ENCODE measurements at regions not wholly inside any gene's neighbourhood (a gene's known extent, or its start where the extent isn't known, plus 50 kb on each side); places are given as distances from the start of the nearest gene placed in this dataset.

DNA sequence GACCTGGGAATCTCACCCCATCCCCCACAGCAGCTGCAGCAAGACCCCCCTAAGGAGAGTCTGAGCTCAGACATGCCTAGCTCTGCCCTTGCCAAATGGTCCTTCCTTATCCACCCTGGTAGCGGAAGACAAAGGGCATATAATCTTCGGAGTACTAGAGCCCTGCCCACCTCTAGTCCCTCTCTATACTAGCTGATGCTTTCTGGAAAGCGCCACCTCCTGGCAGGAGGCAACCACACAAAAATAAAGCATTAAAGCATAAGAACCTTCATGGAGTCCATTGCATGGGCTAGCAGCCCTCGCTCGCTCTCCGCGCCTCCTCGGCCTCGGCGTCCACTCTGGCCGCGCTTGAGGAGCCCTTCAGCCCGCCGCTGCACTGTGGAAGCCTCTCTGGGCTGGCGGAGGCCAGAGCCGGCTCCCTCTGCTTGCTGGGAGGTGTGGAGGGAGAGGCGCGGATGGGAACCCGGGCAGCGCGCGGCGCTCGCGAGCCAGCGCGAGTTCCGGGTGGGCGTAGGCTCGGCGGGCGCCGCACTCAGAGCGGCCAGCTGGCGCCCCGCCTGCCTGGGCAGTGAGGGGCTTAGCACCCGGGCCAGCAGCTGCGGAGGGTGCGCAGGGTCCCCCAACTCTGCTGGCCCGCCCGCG lies 941.2 kb downstream of the SUCLG1 start:
- DNase-seq, result no peak

DNA sequence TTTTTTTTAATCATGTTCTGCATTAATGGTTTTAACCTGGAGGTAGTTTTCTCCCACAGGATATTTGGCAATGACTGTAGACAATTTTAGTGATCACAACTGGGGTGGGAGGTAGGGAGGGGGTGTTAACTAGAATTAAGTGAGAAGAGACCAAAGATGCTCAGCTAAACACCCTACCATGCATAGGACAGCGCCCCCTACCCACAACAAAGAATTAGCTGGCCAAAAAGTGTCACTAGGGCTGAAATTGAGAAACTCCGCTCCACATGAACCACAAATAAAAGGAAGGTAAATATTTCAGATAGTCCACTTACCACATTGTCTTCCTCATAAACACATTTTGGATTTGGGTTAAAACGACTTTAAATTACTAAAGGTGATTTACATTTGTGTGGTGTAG lies 942.6 kb downstream of the SUCLG1 start:
- no peak for DNase-seq

DNA sequence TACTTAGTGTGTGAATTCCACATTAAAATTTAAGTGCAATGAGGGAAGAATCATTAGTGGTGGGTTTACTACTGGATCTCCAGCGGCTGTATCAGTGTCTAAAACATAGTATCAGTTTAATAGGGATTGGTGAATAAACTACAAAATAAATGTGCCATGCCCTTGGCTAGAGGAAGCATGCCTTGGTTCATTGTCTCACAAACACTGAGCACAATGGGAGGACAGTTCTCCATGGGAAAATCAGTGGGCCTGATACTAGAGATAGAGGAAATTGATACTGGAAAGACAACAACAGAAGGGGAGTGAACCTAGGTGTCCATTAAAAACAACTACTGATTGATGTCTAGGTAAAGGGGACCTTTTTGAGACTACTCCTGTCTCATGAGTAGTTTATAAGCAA lies 971.6 kb downstream of the SUCLG1 start:
- no peak for DNase-seq

DNA sequence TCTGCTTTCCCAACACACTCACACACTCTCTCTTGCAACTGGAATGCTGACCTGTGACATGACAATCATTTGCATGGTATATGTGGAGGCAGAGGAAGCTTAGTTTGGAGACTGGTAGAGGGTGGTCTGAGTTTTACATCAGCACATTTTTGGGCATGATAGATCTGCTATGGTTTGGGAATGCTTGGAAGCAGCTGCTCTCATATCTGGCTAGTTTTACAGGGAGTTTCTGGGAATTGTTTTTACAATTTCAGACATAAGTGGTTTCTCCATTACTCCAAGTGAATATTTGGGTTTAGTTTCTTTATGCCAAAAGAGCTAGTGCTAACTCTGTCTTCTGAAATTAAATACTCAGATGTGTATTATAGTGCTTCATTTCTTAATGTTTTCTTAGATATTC lies 977.6 kb downstream of the SUCLG1 start:
- DNase-seq, result no peak

DNA sequence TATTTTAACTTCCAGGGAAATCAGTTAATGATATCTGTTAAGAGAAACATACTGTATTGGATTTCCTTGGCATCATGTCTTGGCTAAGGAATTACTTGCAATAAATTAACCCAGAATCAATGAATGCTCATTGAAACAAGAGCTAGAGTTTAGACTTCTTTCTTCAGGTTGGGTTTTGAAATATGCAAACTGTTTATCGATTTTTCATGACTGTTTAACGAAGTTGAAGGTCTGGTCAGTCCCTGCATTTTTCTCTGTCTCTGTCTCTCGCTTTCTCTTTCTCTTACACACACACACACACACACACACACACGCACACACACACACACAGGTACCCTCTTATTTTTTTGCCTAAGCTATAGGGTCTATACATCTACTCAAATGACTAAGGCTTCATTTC lies 981.0 kb downstream of the SUCLG1 start:
- no peak for DNase-seq

DNA sequence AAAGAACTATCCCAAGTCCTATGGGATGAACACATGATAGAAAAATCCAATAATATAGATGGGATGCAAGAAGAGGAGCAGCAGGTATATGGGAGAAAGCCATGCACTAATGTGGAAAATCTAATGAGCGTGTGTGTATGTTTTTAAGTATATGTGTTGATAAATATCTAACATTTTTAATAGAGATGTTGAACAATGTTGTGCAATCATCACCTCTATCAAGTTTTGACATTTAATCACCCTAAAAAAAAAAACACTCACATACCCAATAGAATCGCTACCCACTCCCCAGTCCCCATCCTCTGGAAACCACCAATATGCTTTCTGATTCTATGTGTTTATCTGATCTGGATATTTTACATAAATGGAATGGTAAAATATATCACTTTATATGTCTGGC lies 983.7 kb downstream of the SUCLG1 start:
- DNase-seq, result no peak

DNA sequence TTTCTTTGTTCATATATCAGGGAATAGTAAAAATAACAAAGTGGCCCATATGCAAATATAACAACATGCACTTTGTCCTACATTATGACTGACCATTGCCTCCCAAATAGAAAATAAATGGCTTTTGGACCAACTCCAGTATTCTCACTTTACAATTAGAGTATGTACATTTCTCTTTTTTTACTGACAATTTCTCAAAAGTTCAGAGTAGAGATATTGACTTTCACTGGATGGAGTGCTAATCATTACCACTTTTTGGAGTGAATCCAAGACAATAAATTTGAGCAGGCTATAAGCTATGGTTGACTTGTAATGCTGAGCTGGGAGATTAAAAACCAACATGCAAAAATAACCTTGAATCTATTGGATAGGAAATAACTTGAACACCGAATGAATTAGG lies 987.4 kb downstream of the SUCLG1 start:
- no peak for DNase-seq

DNA sequence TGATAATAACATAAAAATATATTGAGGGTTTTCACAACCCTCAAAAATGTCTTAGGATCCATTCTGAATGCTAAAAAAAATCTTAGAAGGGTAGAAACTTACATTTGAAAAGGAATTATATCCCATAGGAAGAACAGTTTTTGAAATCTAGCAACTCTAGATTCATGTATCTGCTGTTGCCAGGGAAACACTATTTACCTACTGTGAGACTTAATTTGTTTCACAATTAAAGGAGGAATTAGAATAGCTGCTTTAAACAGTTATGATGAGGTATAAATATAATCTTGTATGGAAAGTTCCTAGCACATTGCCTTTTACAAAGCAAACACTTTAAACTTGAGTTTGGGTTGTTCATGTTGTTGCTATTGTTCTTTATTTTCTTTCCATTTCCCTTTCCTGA lies 988.2 kb downstream of the SUCLG1 start:
- no peak for DNase-seq

DNA sequence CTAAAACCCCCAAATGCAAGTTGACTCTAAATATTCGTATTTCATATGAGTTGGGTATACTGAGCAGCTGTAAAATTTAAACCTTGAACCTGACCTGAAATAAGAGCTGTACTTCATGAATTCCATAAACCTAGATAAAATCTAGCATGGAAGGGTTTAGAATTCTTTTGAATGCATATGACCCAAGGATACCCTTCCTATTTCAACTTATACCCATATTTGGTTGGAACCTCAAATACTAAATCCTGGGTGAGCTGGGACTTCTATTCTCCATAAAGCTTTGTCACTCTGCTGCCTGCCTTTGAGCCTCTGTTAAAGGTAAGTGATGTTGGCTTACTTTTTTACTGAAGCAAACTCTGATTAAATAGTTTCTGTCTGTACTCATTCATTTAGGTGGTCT lies 994.6 kb downstream of the SUCLG1 start:
- no peak for DNase-seq

DNA sequence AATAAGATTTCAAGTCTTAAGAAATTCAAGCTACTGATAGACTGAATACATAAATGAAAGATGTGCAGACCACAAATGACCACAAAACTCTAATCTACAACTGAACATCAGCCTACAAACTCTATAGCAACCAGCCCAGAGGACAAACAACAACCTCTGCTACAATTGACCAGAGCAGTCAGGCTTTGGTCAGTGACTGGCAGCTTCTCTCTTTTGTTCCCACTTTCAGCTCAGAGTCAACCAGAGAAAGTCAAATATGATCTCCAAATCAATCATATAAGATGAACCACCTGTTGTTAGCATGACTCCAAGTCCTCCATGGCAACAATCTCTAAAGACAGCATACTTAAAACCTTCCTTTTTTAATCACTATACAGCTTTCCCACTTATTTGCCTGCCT lies 996.2 kb downstream of the SUCLG1 start:
- no peak for DNase-seq

DNA sequence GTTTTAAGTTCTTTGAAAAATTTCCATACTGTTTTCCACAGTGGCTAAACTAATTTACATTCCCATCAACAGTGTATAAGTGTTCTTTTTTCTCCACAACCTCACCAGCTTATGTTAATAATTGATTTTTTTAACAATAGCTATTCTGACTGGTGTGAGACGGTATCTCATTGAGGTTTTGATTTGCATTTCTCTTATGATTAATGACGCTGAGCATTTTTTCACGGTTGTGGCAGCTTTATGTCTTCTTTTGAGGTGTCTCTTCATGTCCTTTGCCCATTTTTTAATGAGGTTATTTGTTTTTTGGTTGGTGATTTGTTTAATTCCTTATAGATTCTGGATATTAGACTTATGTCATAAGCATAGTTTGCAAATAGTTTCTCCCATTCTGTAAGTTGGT lies 997.9 kb downstream of the SUCLG1 start:
- DNase-seq, result no peak

DNA sequence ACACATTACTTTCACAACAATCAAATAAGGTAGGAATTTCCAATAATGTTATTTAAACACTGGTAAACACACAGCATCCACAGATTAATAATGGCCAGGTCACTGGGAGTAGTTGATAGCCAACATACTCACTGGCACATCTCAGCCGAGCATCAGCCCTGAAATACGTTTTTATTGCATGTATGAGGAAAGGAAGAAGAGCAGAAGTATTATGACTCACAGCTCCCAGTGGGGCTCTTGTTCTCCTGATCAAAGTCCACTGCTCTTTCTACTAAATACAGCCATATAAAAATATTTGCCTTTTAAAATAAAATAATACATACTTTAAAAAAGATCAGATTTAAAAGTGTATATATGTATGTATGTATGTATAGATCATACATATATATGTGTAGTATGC lies 999.6 kb downstream of the SUCLG1 start:
- no peak for DNase-seq

DNA sequence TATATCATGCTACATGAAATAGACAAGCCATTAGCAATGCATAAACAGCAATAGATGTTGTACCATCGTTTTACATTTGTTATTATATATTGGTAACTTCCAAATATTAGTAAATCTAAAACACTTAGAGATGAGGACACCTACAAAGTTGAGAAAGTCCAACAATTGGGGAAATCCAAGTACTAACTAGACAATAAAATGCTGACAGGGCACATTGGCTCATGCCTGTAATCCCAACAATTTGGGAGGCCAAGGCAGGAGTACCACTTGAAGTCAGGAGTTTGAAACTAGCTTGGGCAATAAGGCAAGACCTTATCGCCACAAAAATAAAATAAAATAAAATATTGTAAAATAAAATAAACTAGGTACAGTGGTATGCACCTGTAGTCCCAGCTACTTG lies 1023.1 kb downstream of the SUCLG1 start:
- DNase-seq, result no peak

DNA sequence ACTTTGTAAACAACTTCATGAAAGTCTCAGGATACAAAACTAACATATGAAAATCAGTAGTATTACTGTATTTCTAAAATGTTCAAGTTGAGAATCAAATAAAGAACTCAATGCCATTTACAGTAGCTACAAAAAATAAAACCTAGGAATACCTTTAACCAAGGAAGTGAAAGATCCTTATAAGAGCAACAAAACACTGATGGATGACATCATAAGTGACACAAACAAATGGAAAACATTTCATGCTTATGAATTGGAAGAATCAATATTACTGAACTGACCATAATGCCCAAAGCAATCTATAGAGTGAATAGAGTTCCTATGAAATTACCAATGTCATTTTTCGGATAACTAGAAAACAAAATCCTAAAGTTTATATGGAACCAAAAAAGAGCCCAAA lies 1038.1 kb downstream of the SUCLG1 start:
- no peak for DNase-seq

DNA sequence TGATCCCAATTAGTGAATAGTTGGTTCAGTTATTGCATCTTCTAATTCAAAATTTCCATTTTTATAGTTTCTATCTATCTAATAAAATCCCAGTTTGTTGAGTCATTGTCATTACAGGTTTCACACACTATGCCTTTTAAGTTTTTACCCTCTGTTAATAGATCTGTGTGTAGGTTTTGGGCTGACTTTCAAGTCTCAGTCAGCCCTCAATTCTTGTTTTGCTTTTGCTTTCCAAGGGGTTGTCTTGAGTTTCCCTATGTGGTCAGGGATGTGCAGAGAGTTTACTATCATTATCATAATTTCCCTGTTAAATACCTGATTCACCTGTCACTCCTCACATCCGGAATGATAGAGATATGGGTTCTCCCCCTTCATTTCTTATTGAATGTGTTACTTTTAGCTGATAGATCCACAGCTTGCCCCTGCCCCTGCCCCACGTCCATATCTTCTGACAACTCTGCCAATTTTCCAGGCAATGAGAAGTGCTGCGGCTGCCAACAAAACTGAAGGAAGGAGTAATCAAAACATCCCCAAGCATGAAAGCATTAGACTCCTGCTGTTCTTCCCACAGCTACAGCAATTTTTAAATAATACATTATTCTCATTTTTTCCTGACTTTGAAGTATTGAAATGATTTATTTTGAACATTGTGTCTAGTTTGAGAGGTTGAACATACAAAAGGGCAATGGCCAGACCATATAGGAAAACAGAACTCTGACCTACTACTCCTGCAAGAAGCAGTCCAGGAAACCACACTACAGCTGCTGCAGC lies 1064.8 kb downstream of the SUCLG1 start:
- no peak for DNase-seq

DNA sequence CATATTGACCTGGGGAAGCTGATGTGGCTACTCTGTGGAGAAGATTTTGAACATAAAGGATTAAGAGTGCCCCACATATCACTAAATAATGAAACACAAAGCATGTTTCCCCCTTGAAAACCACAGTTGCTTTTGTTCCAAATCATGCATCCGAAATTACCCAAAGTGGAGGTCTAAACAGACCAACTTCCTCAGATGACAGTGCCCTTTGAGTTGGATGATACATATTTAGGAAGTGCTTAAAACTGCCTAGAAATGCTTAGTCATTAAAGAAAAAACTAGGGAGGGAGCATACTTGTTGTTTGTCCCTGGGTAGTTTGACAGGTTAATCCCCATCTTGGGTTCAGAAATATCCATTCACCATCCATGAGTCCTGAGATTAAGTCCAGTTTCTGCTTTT lies 1070.3 kb downstream of the SUCLG1 start:
- peak in 1 of 4 experiments; percentile 13 for DNase-seq

DNA sequence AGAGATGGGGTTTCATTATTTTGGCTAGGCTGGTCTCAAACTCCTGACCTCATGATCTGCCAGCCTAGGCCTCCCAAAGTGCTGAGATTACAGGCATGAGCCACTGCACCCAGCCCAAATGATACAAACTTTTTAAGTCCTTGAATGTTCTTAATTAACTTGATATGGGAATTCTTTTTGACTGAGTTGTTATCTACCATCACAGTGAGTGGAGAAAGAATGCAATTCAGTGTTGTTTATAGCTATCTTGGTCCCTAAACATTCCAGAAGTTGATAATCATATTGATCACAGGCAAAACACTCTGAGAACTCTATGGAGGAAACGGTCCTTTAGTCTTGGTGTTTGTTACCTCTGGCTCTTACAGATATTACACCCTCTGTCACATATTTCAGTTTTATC lies 1072.5 kb downstream of the SUCLG1 start:
- no peak for DNase-seq

DNA sequence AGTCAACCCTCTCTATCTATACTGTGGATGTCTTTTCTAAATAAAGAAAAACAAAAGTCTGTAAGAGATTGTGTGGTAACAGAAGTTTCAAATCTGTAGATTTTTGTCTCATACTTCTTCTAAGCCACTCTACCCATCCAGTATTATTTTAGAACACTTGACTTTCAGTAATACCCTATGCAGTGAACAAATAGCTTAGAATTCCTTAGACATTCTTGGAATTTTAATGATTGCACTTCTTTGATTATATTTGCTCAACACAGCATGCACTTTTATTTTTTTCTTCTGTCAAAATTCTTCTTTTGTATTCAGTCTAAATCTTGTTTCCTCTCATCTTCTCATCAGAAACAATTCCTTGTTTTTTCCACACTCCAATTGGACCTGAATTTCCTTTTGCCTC lies 1080.2 kb downstream of the SUCLG1 start:
- DNase-seq, result no peak

DNA sequence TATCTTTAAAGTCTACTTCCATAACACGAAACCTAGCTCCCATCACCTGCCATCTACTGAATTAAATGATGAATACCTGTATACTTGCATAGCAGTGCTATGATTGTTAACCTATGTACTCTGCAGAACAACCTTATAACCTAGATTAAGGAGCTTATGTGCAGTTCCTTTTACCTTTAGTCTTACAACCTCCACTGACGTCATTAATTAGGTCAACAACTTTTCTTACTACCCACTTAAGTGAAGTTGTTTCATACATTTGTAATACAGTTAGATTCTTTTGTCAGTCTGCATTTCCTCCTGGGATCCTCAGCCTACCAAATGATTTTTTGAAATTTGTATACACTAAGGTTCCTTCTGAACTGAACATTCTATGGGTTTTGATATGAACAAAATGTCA lies 1082.3 kb downstream of the SUCLG1 start:
- no peak for DNase-seq

DNA sequence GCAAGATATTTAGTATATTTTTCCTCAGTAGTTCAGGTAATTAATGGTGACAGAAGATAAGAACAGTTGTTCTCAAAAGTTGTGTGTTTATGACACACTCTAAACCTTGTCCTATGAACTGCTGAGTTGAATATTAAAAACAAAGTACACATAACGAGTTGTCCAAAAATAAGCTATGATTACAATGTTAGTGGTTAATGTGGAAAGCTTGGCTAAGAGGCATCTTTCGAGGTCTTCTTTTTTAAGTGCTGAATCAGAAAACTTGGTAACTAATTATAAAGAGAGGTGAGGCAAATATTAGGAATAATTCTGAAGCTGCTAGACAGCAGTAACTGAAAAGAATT lies 1088.7 kb downstream of the SUCLG1 start:
- DNase-seq, result no peak

DNA sequence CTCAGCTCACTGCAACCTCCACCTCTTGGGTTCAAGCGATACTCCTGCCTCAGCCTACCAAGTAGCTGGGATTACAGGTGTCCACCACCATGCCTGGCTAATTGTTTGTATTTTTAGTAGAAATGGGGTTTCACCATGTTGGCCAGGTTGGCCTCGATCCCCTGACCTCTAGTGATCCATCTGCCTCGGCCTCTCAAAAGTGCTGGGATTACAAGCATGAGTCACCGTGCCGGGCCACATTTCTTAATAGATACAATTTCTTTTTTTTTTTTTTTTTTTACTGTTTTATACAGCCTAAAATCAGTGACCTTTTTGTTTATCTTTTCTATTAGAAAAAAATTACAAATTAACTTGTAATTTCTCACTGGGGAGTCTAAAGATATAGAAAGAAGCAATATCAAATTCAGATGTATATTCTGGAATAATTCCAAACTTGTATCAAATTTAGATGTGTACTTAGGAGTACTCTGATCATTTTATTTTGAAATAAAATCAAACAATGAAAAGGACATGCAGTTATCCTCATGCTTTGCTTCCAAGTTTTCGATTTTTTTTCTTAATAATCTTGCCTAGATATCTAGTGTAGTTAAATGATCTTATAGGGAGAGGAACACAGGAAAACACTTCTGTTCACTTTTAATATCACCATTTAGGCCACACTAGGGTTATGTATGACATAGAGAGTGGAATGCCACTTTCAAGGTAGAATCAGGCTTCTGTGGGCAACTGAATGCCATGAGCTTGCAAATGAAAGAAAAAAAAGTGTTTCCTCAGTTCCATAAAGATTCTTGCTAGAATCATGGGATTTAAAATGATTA lies 1089.3 kb downstream of the SUCLG1 start:
- DNase-seq, result no peak

DNA sequence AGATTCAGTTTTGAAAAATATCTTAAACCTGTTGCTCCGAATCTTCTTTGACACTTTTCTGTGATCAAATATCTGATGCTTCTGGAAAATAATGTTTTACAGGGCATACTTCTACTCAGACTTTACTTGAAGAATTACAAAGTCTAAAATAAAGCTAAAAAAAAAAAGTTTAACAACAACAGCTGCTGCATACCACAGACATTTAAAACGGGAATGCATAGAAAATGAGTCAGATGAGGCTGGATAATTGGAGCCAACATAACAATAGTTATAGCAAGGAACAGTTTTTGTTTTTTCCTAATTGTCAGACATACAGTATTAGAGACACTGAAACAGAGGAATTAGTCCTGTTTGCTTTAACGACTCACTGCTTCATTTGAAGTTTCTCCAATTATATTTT lies 1090.2 kb downstream of the SUCLG1 start:
- no peak for DNase-seq

DNA sequence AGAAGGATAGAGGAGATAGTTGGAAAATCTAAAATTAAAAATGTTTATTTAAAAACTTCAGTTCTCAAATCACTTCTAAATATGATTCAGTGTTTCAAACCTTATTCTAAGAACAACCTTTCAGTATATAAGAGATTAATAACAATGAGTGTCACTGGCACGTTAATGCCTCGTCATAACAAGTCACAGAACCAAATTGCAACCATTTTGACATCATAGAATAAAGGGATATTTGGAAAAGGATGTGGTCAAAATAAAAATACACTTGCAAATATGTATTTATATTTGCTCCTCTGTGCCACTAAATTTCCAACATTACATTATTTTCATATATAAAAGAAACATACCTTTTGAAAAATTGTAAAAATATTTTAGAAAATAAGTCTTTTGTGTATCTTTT lies 1090.6 kb downstream of the SUCLG1 start:
- DNase-seq, result no peak

DNA sequence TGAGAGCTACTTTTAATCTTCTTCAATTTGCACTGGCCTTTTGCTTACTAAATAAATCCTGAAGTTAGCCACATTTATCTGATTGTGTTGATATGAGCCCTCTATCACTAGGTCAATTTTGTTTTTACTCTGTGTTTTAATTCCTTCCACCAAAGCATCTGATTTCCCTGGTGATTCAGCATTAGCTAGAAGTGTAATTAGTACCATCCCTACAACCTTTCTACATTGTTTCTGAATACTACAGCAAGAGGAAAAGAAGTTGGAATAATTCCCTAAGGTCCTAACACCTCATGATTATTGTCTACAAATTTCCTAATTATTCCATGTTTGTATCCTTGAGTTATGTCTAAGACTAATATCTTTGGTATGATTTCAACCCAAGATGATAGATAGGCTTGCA lies 1093.6 kb downstream of the SUCLG1 start:
- DNase-seq, result no peak
